ENCODE measurements at regions not wholly inside any gene's neighbourhood (a gene's known extent, or its start where the extent isn't known, plus 50 kb on each side); places are given as distances from the start of the nearest gene placed in this dataset.

DNA sequence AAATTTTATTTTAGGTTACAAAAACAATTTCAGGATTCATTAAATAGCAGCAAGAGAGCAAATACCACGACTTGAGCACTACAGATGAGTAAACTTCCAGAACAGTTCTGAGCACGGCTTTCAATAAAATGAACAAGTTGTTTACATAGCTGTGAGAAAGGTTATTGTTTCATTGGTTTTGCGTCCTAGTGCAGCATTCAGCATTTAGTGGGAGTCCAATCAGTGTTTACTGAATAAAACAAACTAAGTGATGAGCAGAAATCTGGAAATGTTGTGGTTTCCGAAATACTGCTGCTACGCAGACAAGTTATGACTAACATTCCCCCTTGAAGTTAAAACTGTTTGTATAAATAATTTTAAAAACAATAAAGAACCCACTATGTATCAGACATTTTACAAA lies 251.5 kb upstream of the STARD13 start:
- no peak overlapping the region for H3K27ac ChIP-seq (ENCODE audit: low read length, poor library complexity, severe bottlenecking)
- H3K9ac ChIP-seq (ENCODE audit: low read length), result peak overlapping the region; percentile 46
- peak; percentile 93 for DNase-seq
- no peak overlapping the region for H2AK5ac ChIP-seq (ENCODE audit: low read length, severe bottlenecking)
- H2BK5ac ChIP-seq (ENCODE audit: low read depth, low read length, poor library complexity, severe bottlenecking), result no peak overlapping the region
- H3K4me1 ChIP-seq (ENCODE audit: control insufficient read depth, insufficient read depth, low read depth, low read length), result no peaks in the 10 kb centered on the region
- H3K4me3 ChIP-seq (ENCODE audit: insufficient read depth in 1 of 2, low read depth in 1 of 2, low read length in 2 of 2), result no peak overlapping the region
- H4K91ac ChIP-seq (ENCODE audit: low read length), result no peak overlapping the region
- H2BK15ac ChIP-seq (ENCODE audit: low read depth, poor library complexity, severe bottlenecking), result no peak overlapping the region
- no peak overlapping the region for H2AFZ ChIP-seq (ENCODE audit: low read depth, low read length)
- H3K18ac ChIP-seq (ENCODE audit: low read depth in 1 of 2, low read length in 2 of 2), result no peak overlapping the region
- no peak overlapping the region for H3K4me2 ChIP-seq (ENCODE audit: low read length, poor library complexity, severe bottlenecking)
- H2BK120ac ChIP-seq (ENCODE audit: low read depth, low read length), result no peak overlapping the region
- no peaks in the 10 kb centered on the region for H3K9me3 ChIP-seq (ENCODE audit: control insufficient read depth, low read length)
- H3K23ac ChIP-seq (ENCODE audit: low read length in 2 of 2), result no peak overlapping the region
- H3K79me1 ChIP-seq (replicated peaks; ENCODE audit: low read length, poor library complexity, severe bottlenecking), result no peaks in the 10 kb centered on the region
- H3K27me3 ChIP-seq (ENCODE audit: control insufficient read depth in 1 of 2, insufficient read depth in 1 of 2, low read length in 2 of 2), result no peaks in the 10 kb centered on the region
- 0% methylated on average over 2 of the region's 5 CpGs for whole genome bisulfite sequencing
- H4K8ac ChIP-seq (ENCODE audit: low read length), result no peak overlapping the region
- no peaks in the 10 kb centered on the region for H3K36me3 ChIP-seq (ENCODE audit: control insufficient read depth in 1 of 2, insufficient read depth in 2 of 2, low read depth in 1 of 2, low read length in 2 of 2)
- H3K4ac ChIP-seq (ENCODE audit: low read depth in 1 of 2, low read length in 2 of 2), result no peak overlapping the region
- no peak overlapping the region for H3K14ac ChIP-seq (ENCODE audit: low read length in 2 of 2)
- H2BK12ac ChIP-seq (ENCODE audit: low read length in 2 of 2), result no peak overlapping the region

- Histone ChIP-seq H2BK120ac (ENCODE audit: low read depth, low read length) (peak overlapping the region; percentile 89), H3K27ac (ENCODE audit: low read length, poor library complexity, severe bottlenecking) (no peak overlapping the region), H3K4me2 (ENCODE audit: low read length, poor library complexity, severe bottlenecking) (no peak overlapping the region), H3K9me3 (ENCODE audit: control insufficient read depth, low read length) (no peaks in the 10 kb centered on the region), H2AK5ac (ENCODE audit: low read length, severe bottlenecking) (peak overlapping the region; percentile 33), H2BK5ac (ENCODE audit: low read depth, low read length, poor library complexity, severe bottlenecking) (no peak overlapping the region), H3K14ac (ENCODE audit: low read length in 2 of 2) (no peak overlapping the region), H3K4me3 (ENCODE audit: insufficient read depth in 1 of 2, low read depth in 1 of 2, low read length in 2 of 2) (no peak overlapping the region), H3K9ac (ENCODE audit: low read length) (peak overlapping the region; percentile 46), H3K4me1 (ENCODE audit: control insufficient read depth, insufficient read depth, low read depth, low read length) (no peaks in the 10 kb centered on the region), H3K18ac (ENCODE audit: low read depth in 1 of 2, low read length in 2 of 2) (peak overlapping the region; percentile 14 to 98), H4K8ac (ENCODE audit: low read length) (no peak overlapping the region), H3K23ac (ENCODE audit: low read length in 2 of 2) (peak overlapping the region in 1 of 2 experiments; percentile 96), H3K27me3 (ENCODE audit: control insufficient read depth in 1 of 2, insufficient read depth in 1 of 2, low read length in 2 of 2) (no peaks in the 10 kb centered on the region), H3K79me1 (replicated peaks; ENCODE audit: low read length, poor library complexity, severe bottlenecking) (no peaks in the 10 kb centered on the region), H3K4ac (ENCODE audit: low read depth in 1 of 2, low read length in 2 of 2) (peak overlapping the region; percentile 27 to 80), H2BK12ac (ENCODE audit: low read length in 2 of 2) (peak overlapping the region; percentile 20 to 94), H4K91ac (ENCODE audit: low read length) (no peak overlapping the region), H3K36me3 (ENCODE audit: control insufficient read depth in 1 of 2, insufficient read depth in 2 of 2, low read depth in 1 of 2, low read length in 2 of 2) (no peaks in the 10 kb centered on the region), H2BK15ac (ENCODE audit: low read depth, poor library complexity, severe bottlenecking) (no peak overlapping the region), H2AFZ (ENCODE audit: low read depth, low read length) (no peak overlapping the region)
- WGBS, result 25% methylated on average over 1 of the region's 2 CpGs
- peak; percentile 63 for DNase-seq
These were observed 252.1 kb upstream of the STARD13 start for GRCh38 chr13:33537676-33538075.

- DNase-seq, result no peak
- Histone ChIP-seq H2AFZ (ENCODE audit: low read depth, low read length) (no peak overlapping the region), H3K18ac (ENCODE audit: low read depth in 1 of 2, low read length in 2 of 2) (peak overlapping the region in 1 of 2 experiments; percentile 5), H3K27ac (ENCODE audit: low read length, poor library complexity, severe bottlenecking) (peak overlapping the region; percentile 99), H3K14ac (ENCODE audit: low read length in 2 of 2) (no peak overlapping the region), H3K4ac (ENCODE audit: low read depth in 1 of 2, low read length in 2 of 2) (peak overlapping the region in 1 of 2 experiments; percentile 49), H3K4me3 (ENCODE audit: insufficient read depth in 1 of 2, low read depth in 1 of 2, low read length in 2 of 2) (peak overlapping the region in 1 of 2 experiments; percentile 79), H2BK5ac (ENCODE audit: low read depth, low read length, poor library complexity, severe bottlenecking) (no peak overlapping the region), H4K8ac (ENCODE audit: low read length) (no peak overlapping the region), H2BK12ac (ENCODE audit: low read length in 2 of 2) (no peak overlapping the region), H2BK120ac (ENCODE audit: low read depth, low read length) (no peak overlapping the region), H2BK15ac (ENCODE audit: low read depth, poor library complexity, severe bottlenecking) (no peak overlapping the region), H3K4me2 (ENCODE audit: low read length, poor library complexity, severe bottlenecking) (no peak overlapping the region), H3K79me1 (replicated peaks; ENCODE audit: low read length, poor library complexity, severe bottlenecking) (no peaks in the 10 kb centered on the region), H3K9me3 (ENCODE audit: control insufficient read depth, low read length) (no peaks in the 10 kb centered on the region), H4K91ac (ENCODE audit: low read length) (no peak overlapping the region), H2AK5ac (ENCODE audit: low read length, severe bottlenecking) (peak overlapping the region; percentile 17), H3K27me3 (ENCODE audit: control insufficient read depth in 1 of 2, insufficient read depth in 1 of 2, low read length in 2 of 2) (no peaks in the 10 kb centered on the region), H3K4me1 (ENCODE audit: control insufficient read depth, insufficient read depth, low read depth, low read length) (no peaks in the 10 kb centered on the region), H3K36me3 (ENCODE audit: control insufficient read depth in 1 of 2, insufficient read depth in 2 of 2, low read depth in 1 of 2, low read length in 2 of 2) (no peaks in the 10 kb centered on the region), H3K23ac (ENCODE audit: low read length in 2 of 2) (no peak overlapping the region), H3K9ac (ENCODE audit: low read length) (peak overlapping the region; percentile 95)
- 92% methylated on average over 7 of the region's 7 CpGs for WGBS
These were observed 255.9 kb upstream of the STARD13 start for GRCh38 chr13:33541456-33541855.

GRCh38 chr13:33541962-33542308 lies 256.4 kb upstream of the STARD13 start:
- 13% methylated on average over 6 of the region's 8 CpGs for WGBS
- Histone ChIP-seq H3K36me3 (ENCODE audit: control insufficient read depth in 1 of 2, insufficient read depth in 2 of 2, low read depth in 1 of 2, low read length in 2 of 2) (no peaks in the 10 kb centered on the region), H4K8ac (ENCODE audit: low read length) (peak overlapping the region; percentile 45), H2AK5ac (ENCODE audit: low read length, severe bottlenecking) (peak overlapping the region; percentile 29), H3K23ac (ENCODE audit: low read length in 2 of 2) (no peak overlapping the region), H3K79me1 (replicated peaks; ENCODE audit: low read length, poor library complexity, severe bottlenecking) (no peaks in the 10 kb centered on the region), H2BK120ac (ENCODE audit: low read depth, low read length) (peak overlapping the region; percentile 71), H3K14ac (ENCODE audit: low read length in 2 of 2) (no peak overlapping the region), H3K4me1 (ENCODE audit: control insufficient read depth, insufficient read depth, low read depth, low read length) (no peaks in the 10 kb centered on the region), H4K91ac (ENCODE audit: low read length) (peak overlapping the region; percentile 70), H3K18ac (ENCODE audit: low read depth in 1 of 2, low read length in 2 of 2) (peak overlapping the region; percentile 67 to 85), H3K27ac (ENCODE audit: low read length, poor library complexity, severe bottlenecking) (peak overlapping the region; percentile 99), H2AFZ (ENCODE audit: low read depth, low read length) (no peak overlapping the region), H2BK15ac (ENCODE audit: low read depth, poor library complexity, severe bottlenecking) (no peak overlapping the region), H3K4ac (ENCODE audit: low read depth in 1 of 2, low read length in 2 of 2) (peak overlapping the region; percentile 35 to 71), H3K9me3 (ENCODE audit: control insufficient read depth, low read length) (no peaks in the 10 kb centered on the region), H3K4me2 (ENCODE audit: low read length, poor library complexity, severe bottlenecking) (peak overlapping the region; percentile 54), H3K4me3 (ENCODE audit: insufficient read depth in 1 of 2, low read depth in 1 of 2, low read length in 2 of 2) (peak overlapping the region in 1 of 2 experiments; percentile 79), H3K9ac (ENCODE audit: low read length) (peak overlapping the region; percentile 95), H2BK12ac (ENCODE audit: low read length in 2 of 2) (peak overlapping the region in 1 of 2 experiments; percentile 49), H3K27me3 (ENCODE audit: control insufficient read depth in 1 of 2, insufficient read depth in 1 of 2, low read length in 2 of 2) (no peaks in the 10 kb centered on the region), H2BK5ac (ENCODE audit: low read depth, low read length, poor library complexity, severe bottlenecking) (peak overlapping the region; percentile 67)
- no peak for DNase-seq
